HG03469 (cell line): ENCODE measurements at regions not wholly inside any gene's neighbourhood (a gene's known extent, or its start where the extent isn't known, plus 50 kb on each side); places are given as distances from the start of the nearest gene placed in this dataset.

Source experiments
- ATAC-seq: cut with Tn5 transposase; IDR thresholded peaks from one replicate; pipeline ENCODE4 v1.9.1; 2021; ENCODE audit warnings: mild to moderate bottlenecking, moderate library complexity, moderate number of reproducible peaks; ENCODE audit not compliant: unreplicated experiment

DNA sequence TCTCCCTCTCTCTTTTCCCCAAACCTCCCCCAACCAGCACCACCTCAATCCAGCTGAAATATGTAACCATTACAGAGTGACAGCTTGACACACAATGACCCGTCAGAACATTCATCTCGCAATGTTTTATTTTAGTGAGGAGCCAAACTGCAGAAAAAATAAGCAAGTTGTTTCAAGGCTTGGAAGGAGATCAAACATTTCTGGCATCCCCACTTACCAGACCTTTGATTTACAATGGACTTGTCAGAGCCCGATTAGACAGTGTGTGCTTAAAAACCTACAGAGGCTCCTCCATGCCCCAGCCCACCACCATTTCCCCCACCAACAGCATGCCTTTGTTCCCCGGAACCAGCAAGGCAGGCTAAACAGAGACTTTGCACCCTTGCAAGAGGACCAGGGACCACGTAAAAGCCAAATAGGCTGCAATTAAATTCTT, 382.8 kb upstream of the ZNF507 start:
- no peak for ATAC-seq

DNA sequence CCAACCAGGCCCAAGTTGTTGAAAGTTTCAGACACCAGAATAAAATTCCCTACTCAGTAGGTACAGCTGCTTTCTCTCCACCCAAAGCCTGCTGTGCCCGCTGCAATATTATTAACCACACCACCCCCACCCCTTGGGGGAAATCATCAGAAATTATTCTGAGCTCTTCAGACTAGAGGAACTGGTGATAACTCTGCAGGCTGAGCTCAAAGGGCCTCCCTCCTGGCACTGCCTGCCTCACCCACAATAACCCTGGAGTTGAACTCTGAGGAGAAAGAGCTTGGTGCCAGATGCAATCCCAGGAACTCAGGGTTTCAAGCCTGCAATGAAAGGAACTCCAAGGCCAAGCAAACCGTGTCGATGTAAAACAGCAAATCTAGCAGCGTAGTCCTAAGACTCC, 381.7 kb upstream of the ZNF507 start:
- no peak for ATAC-seq

DNA sequence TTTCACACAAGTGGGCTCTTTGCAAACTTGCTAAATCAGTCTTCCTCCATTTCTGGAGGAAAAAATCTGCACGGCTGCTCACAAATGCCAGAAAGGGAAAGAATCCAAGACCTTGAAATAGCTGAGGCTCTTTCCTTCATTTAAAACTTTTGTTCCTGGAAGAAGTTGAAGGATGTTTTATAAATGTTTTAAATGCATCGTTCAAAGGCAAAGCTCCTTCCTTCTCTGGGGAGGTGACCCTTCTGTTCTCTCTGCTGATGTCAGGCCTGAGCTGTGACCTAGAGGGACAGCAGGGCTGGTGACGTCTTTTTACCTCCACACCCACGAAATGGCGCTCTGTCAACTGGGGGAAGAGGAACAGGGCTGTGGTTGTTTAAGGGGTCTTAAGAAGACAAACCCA, 376.4 kb upstream of the ZNF507 start:
- ATAC-seq = no peak

DNA sequence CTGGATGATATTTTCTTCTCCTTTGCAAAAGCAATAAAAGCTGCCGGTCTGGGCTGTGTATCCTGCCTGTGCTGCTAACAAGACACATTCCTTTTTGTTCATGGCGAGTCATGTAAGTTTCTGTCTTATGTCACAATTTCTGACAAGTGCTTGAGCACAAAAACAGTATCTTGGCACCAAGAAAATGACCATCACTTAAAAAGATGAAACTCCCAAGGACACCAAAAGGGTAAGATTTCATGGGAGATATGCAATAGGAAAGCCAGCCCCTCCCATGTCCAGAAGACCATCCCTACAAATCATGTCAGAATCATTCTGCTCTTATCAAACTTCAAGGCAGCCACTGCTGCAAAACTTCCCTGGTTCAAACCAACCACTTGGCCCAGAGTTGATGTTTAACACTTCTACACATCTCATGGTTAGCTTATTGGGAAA, 375.4 kb upstream of the ZNF507 start:
- ATAC-seq = no peak

DNA sequence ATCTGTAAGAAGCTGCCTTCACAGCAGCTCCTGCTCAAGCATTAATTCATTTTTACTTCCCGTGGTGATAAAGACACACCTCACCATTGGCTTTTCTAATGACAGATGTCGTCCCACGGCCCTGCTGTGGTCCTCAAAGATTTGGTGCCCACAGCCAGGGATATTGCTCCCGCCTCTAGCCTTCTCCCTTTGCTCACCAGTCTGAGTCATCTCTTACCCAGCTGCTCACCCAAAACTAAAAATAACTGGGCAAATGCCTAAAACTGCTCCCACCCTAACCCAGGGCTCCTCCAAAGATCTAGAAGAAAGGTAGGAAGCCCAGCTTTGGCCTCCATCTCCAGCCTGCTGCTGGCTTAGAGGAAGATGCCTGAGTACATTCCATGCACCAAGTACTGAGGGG, 371.1 kb upstream of the ZNF507 start:
- no peak for ATAC-seq

DNA sequence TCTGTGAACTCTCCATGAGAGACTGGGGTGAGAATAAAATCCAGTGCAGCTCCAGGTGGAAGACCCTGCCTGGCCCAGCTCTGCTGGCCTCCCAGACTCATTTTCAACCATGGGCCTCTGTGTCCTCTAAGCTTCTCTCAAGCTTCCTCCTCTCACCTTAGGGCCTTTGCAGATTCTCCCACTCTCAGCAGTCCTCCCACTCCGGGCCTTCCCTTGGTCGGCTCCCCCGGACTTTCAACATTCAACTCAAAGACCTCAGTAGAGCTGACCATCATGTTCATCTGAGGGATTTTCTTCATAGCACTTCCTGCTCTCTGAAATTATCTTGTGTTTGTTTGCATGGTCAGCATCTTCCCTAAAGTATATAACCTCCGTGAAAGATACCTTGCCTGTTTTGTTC, 370.5 kb upstream of the ZNF507 start:
- no peak for ATAC-seq

DNA sequence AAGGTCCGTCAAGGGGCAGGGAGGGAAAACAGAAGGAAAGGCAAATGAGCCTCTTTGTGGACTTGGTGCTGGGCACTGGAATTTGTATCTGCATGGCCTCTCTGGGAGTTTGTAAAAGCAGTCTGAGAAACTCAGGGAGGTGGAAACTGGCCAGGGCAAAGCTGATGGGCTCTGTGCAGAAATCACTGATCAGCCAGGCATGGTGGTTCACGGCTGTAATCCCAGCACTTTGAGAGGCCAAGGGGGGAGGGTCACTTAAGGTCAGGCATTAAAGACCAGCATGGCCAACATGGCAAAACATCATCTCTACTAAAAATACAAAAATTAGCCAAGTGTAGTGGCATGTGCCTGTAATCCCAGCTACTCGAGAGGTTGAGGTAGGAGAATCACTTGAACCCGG, 369.9 kb upstream of the ZNF507 start:
- no peak for ATAC-seq

DNA sequence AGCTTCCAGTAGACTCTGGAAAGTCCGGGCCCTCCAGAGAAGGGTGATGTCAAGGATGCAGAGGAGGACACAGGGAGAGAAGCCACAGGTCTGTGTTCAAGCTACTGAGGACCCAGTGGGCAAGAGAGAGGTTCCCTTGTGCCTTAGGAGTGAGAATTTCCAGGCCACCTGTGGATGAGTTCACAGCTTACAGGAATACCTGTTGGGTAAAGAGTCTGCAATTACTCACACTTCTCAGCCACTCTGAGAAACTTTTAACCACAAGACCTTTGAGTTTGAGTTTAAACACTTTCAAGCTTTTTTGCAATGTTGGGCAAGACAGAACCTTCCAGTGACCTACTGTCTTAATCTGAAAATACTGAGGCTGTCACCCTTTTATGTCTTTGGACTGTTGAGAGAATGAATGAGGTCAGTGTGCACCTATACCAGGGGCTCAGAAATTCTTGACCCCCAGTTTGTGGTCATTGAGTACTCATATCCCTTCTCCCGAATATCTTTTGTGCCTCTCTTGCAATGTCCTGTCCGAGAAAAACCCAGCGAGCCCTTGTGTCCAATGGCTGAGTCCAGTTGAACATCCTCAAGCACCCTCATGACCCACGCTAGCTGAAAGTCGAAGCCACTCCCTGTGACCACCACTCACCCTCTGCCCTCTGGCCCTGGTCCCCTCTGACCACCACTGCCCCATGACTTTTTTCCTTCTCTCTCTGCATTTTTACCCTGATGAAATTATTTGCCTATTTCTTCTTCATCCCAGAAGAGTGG, 368.5 kb upstream of the ZNF507 start:
- ATAC-seq = no peak

DNA sequence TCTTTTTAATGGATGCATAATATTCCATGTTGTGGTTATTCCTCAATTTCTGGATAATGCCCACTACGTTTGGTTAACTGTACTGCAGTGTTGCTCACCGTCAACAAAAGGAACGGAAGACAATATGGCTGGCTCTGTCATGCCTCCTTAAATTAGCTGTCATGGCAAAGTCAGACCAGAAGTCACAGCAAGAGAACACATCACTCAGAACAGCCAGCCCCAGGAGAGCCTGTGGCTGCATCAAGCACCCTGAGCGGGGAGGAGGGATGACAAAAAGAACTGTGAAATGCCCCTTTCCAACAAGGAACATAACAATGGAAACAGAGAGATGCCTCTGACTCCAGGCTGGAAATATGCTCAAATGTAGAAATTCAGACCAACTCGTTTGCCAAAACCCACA, 366.0 kb upstream of the ZNF507 start:
- no peak for ATAC-seq

DNA sequence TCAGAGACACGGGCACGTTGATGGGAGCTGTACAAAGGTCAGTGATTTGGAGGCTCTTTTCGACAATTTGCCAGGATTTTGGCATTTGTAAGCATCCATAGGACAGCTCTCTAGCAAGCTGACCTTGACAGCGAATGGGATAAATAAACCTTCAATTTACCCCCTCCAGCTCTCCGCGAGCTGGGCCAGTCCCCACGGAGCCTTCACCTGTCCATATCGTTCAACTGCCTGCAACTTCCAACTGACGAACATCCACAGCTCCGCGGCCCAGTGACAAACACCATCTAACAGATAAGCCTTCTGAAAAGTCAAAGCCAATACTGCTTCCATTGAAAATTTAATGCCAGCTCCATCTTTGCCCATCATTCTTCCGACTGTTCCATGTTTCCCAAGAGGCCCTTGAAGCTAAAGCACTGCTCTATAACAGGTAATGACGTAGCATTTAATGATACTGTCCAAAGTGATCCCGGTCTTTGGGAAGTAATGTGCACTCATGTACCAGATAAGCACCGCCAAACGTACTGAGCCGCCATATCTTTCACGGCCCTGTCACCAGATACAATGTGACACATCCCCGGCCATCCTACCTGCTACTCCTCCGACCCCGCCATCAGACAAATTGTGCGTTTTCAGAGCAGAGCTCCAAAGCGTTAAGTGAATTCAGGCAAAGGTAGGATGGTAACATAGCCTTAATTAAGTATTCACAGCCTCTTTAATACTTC, 365.3 kb upstream of the ZNF507 start:
- no peak for ATAC-seq

DNA sequence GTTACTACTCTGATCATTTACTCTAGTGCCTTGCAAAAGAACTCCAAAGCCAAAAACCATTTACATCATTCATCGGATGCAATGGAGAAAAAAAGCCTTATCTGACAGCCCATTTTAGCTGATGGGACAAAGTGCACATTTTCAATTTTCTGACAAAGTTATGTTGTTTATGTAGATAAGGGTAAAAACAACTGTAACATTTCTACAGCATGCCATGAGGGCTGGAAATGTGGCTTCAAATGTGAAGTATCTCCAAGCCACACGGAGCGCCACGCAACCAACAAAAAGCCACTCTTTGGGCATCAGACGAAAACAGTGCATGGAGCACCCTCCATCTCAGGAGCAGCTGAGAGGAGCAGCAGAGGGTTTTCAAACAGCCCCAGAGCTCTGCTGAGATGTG, 364.6 kb upstream of the ZNF507 start:
- ATAC-seq = no peak

DNA sequence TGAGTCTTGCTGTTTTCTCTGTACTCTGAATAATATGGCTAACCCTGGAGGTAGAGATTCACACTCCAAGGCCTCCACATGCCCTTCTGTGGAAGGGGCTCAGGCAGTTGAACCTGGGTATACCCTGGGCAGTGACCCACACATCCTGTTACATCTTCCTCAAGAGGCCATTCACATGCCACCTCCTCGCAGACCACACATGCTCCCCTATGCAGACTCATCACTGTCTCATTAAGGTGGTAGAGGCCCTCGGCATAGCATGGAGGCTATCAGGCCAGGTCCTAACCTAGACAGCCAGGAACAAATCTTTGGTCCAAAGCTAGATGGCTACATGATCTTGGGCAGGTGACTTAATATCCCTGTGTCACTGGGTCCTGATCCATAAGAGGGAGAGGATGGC, 363.9 kb upstream of the ZNF507 start:
- no peak for ATAC-seq

DNA sequence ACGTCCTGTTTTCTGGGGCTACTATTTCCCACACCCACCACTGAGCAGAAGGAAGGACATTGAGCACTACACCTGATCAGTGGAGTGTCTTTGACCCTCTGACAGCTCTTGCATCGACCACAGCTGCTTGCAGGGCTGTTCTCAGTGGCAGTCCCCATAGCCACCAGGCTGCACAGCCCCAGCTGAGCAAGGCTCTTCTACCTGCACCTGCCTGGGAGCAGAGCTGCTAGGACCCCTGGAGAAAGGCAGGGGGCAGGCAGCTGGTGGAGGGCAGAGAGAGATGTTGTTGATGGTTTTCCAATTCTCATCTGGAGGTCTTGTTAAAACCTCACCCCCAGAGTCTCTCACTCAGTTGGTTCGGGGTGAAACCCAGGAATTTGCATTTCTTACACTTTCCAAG, 361.8 kb upstream of the ZNF507 start:
- ATAC-seq = no peak

DNA sequence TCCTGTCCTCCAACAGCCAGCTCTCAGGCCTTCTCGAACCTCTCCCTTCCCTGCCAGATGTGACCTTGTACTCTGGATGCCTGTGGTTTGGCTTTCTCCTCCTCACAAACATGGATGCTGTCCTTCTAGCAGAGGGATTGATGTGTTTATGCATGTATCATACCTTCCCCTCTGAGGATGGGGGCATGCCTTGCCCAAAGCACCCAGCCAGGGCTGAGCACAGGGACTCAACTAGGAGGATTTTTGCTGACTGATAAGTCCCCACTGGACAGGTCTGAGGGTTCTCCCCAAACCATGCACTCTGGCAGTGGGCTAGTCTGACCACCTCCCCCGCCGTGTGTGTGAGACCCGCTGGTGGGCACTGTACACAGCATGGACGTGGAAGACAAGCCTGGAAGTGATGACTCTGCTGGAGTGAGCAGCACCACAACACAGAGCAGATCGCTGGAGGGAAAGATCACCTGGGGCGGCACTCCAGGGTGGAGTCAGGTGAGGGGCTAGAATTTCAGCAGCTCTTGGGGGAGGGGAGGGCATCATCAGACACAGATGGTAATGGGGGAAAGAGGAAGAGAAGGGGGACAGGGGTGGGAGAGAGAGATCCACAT, 360.3 kb upstream of the ZNF507 start:
- ATAC-seq = no peak

DNA sequence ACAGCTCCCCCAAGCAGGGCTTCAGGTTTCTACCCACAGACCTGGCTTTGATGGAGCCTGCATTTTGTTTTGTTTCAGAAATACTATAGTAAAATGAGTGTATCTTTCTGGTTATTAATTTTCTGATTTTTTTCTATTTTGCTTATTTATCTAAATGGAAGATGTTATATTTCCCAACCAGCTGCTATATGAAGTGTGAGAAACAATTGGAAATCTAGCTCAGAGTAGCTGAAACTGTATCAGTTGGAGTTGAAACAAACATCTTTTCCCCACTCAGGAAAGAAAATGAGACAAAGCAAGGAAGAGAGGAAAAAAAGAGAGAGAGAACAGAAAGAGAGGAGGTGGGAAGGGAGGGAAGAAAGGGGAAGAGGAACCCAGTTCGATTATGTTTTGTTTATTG, 358.5 kb upstream of the ZNF507 start:
- no peak for ATAC-seq

DNA sequence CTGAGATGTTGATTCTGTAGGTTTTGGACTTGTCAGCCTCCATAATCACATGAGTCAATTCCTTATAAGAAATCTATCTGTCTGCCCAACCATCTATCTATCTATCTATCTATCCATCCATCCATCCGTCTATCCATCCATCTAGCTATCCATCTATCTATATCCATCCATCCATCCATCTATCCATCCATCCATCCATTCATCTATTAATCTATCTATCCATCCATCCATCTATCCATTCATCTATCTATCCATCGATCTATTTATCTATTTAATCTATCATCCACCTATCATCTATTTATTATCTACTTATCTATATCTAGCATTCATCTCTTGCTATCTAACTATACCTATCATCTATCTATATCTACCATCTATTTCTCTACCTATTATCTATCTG, 357.2 kb upstream of the ZNF507 start:
- ATAC-seq = no peak

DNA sequence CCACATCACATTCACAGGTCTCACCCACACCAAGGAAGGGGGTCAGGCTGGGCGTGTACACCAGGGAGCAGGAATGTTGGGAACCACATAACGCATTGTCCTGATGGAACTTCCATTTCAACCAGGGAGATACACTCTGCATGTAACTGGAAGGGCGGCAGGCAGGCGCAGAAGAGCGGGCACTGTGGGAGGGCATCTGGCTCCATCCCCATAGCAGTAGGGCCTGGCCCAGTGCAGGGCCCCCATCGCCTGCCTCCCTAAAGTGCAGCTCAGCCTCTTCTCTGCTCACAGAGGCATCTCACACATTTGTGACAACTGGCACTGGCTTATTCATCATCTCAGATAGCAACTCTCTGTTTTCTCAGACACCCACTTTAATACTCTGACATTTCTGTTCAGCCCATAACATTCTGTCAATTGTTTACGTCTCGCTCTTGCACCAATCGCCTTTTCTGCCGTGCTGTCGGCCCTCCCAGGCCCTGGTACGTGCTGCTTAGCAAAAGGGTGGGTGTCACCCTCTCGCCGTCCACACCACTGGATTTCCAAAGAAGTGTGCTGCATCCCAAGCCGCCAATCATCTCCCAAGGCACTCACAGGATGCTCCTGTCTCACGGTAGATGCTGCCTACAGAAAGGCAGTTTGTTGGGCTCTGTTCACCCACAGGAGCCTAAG, 353.3 kb upstream of the ZNF507 start:
- ATAC-seq = no peak

DNA sequence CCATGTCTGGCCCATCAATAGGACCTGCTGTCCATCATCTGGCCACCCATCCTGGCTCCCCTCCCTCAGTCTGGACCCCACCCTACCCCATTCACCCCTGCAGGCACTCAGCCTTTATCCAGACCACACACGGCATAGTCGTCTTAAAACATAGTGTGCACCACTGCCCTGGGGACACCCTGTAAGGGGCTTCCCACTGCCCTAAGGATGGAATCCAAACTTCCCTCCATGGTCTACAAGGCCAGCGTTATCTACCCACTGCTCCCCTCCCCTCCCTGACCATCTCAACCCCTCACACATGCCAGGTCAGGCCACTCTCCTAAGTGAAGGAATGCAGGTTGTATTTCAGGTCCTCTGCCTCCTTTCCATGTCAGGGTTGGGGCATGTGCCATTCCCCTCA, 352.7 kb upstream of the ZNF507 start:
- ATAC-seq = no peak

DNA sequence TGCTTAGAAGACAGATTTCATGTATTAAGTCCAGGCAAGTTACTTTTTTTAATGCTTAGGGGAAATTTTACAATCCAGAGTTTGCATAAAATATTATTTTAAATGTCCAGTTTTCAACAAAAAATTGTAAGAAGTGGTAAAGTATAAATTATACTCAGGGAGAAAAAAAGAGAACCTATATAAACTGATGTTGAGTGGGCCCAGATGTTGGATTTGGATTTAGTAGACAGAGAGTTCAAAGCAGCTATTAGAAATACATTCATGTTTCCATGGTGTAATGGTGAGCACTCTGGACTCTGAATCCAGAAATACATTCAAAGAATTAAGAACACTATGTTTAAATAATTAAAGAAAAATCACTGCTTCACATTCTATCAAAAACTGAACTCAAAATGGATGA, 349.9 kb upstream of the ZNF507 start:
- ATAC-seq = no peak

DNA sequence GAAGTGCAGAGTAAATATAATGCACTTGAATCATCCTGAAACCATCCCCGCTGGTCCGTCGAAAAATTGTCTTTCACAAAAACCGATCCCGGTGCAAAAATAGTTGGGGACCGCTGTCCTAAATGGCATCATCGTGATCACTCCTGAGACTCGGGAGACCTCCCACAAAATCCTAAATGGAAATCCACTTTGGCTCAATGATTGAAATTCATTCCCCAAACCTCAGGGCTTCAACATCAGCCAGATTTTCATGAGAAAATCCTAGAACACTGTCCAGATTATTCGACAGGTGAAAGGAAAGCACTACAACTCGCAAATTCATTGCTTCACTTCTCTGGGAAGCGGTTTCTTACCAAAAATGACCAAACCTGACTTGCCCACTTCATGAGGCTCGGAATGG, 335.3 kb upstream of the ZNF507 start:
- ATAC-seq = no peak

DNA sequence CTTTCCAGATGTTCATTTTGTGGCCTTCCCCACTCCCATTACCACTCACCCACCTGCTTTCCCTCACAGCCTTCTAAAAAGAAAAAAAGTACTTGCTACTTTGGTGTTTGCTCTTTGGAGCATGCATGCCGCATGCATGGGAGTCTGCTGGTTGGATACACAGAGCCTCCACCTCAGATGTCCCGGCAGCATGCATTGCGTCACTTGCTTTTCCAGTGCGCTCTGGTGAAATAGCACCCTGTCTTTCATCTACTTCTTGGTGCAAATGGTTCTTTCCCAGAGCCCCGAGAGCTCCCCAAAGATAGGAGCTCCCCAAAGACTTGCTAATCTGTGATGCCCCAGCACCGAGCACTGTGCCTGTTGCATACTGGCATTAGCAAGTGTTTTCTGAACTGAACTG, 333.2 kb upstream of the ZNF507 start:
- no peak for ATAC-seq
